GM10266 (cell line): ENCODE measurements at regions not wholly inside any gene's neighbourhood (a gene's known extent, or its start where the extent isn't known, plus 50 kb on each side); places are given as distances from the start of the nearest gene placed in this dataset.

Experiments
- DNase-seq: peaks from one replicate; pipeline ENCODE4 v3.0.0; 2012; ENCODE audit errors: extremely low spot score
- TF ChIP-seq, protein P1 (sequence below): IDR thresholded peaks from 2 replicates; pipeline ENCODE4 v1.5.1; 2012; ENCODE audit warnings: mild to moderate bottlenecking, low read depth; ENCODE audit not compliant: control insufficient read depth, insufficient read depth; ENCODE audit errors: missing control alignments

- no peak for DNase-seq
- TF ChIP-seq, protein P1, sequence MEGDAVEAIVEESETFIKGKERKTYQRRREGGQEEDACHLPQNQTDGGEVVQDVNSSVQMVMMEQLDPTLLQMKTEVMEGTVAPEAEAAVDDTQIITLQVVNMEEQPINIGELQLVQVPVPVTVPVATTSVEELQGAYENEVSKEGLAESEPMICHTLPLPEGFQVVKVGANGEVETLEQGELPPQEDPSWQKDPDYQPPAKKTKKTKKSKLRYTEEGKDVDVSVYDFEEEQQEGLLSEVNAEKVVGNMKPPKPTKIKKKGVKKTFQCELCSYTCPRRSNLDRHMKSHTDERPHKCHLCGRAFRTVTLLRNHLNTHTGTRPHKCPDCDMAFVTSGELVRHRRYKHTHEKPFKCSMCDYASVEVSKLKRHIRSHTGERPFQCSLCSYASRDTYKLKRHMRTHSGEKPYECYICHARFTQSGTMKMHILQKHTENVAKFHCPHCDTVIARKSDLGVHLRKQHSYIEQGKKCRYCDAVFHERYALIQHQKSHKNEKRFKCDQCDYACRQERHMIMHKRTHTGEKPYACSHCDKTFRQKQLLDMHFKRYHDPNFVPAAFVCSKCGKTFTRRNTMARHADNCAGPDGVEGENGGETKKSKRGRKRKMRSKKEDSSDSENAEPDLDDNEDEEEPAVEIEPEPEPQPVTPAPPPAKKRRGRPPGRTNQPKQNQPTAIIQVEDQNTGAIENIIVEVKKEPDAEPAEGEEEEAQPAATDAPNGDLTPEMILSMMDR = no peak
Observed at GRCh38 chr19:32038021-32038920, 307.1 kb upstream of the ZNF507 start.

DNA sequence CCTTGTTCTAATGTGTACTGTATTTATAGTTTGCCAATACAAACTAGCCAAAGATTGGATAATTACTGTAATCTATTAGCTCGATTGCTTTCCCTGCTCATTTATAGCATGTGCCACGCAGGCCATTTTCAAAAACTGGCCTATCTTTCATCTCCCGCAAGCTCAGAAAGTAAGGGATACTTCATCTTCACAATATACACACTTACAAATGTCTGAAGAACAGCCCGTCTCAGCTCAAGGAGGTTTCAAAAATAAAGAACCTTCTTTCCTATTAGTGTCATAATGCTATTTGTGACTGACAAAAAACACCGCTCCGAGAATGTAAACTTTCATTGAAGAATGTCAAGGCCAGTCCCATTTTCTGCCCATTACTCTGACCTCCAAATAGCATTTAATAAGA, 306.4 kb upstream of the ZNF507 start:
- TF ChIP-seq, protein P1 = no peak
- no peak for DNase-seq

DNA sequence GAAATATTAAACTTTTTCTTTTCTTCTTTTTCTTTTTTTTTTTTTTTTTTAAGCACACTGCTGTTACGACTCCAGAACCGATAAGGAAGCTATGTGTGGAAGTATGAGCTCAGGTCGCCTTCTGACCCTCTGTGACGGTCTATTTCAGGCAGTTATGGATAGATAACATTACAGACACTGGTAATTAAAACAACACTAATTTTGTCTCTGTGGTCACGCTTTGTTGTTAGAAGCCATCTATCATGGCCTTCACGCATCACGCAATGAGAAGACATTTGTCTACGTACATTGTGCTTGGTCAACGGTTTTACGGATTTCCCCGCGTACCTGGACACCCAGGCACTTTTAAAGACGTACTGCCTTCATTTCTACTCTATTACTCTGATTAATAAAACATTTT, 306.0 kb upstream of the ZNF507 start:
- TF ChIP-seq, protein P1 = no peak

GRCh38 chr19:32040236-32040635, 305.2 kb upstream of the ZNF507 start:
- TF ChIP-seq, protein P1 = no peak
- no peak for DNase-seq

More for the DNA sequence above, 306.0 kb upstream of the ZNF507 start:
- DNase-seq = no peak

DNA sequence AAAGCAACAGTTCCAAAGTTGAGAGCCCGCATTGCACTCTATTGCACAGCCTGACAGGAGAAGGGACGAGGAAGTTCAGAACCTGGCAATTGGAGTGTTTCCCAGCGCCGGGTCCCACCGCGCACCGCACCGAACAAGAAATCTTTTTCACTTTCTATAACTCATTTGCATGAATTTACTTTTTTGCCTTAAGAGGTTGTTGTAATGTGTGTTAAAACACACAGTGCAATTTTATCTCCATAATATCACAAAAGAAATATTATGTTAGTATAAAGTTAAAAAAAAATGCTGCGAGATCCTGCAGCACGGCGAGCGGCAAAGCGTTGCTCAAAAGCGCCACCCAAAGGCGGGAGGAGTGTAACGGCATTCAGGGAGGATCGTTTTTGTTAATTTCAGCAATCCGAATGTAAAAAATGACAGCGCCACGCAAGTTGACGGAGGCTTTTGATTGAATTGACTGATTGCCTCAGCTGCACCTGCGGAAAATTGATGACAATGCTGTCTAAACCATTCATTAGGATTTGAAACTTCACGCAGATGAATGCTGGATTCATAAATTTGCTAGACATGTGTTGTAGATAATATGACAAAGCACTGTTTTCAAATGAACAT, 303.6 kb upstream of the ZNF507 start:
- TF ChIP-seq, protein P1 = no peak
- no peak for DNase-seq

DNA sequence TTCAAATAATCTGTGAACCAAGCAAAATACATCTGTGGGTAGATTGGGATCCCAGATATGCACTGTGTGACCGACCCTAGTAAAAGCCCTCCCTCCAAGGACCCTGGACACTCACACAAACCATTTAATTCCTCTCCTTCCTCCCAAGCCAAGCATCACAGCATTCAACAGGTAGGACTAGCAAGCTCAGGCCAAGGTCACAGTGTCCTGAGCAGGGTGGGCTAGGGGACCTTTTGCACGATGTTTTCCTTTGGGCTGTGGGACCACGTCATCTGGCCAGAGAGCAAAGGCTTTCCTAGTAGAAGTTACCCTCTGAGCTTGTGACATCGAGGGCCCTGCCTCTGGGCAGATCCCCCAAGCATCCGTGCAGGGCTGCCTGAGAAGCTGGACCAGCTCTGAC, 297.6 kb upstream of the ZNF507 start:
- TF ChIP-seq, protein P1 = no peak
- DNase-seq = no peak

- DNase-seq = no peak
- TF ChIP-seq, protein P1 = no peak
Observed at GRCh38 chr19:32053376-32053775, 292.0 kb upstream of the ZNF507 start.
